WI38 (cell line): ENCODE measurements at regions not wholly inside any gene's neighbourhood (a gene's known extent, or its start where the extent isn't known, plus 50 kb on each side); places are given as distances from the start of the nearest gene placed in this dataset.

Source experiments
- H3K4me3 ChIP-seq: 2 replicates; pipeline ENCODE4 v1.5.1; 2011; ENCODE audit warnings: low read depth, mild to moderate bottlenecking, control low read depth, low read length
- CTCF ChIP-seq: IDR thresholded peaks from 2 replicates; pipeline ENCODE4 v1.5.1; 2012; ENCODE audit warnings: low read depth, mild to moderate bottlenecking, control low read depth, low read length

DNA sequence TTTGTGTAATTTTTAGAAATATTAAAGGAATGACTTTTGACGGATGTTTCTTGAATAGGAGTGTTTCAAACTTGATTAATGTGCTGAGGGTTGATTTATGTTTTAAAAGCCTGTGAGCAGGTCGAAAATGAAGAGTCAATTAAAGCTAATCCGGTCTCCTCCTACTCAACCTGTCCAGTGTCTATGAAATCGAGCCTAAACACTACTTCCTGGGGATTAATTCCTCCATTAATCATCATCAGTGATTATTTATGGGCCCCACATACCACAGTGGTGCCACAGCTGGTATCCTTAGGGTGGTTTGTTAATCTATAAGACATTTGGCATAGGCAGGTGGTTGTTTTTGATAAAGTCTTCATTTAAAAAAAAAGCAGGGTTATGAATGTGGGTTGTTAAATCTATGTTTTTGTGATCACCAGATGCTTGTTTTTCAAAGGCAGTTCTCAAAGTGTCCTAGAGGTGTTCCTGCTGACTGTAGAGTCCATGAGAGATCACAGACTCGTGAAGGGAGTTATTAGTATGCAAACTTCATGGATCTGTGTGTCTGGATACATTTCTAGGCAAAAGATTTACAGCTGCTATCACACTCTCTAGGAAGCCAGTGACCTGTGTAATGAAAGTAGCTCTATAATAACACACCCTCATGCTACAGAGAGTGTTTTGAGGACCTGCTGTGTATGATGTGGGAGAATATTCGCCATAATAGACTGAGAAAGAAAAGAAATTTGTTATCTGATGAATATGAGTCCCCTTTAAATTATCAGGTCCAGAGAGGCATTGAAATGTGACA lies 308.6 kb downstream of the AKAIN1 start:
- H3K4me3 ChIP-seq = no peak overlapping the region
- no peak for TF ChIP-seq CTCF

- no peak for TF ChIP-seq CTCF
Measured at GRCh38 chr18:4878480-4878879, 318.6 kb downstream of the AKAIN1 start.

GRCh38 chr18:4871197-4871596 lies 325.9 kb downstream of the AKAIN1 start:
- no peak overlapping the region for H3K4me3 ChIP-seq
- TF ChIP-seq CTCF = no peak

More at GRCh38 chr18:4878480-4878879, 318.6 kb downstream of the AKAIN1 start:
- no peak overlapping the region for H3K4me3 ChIP-seq

DNA sequence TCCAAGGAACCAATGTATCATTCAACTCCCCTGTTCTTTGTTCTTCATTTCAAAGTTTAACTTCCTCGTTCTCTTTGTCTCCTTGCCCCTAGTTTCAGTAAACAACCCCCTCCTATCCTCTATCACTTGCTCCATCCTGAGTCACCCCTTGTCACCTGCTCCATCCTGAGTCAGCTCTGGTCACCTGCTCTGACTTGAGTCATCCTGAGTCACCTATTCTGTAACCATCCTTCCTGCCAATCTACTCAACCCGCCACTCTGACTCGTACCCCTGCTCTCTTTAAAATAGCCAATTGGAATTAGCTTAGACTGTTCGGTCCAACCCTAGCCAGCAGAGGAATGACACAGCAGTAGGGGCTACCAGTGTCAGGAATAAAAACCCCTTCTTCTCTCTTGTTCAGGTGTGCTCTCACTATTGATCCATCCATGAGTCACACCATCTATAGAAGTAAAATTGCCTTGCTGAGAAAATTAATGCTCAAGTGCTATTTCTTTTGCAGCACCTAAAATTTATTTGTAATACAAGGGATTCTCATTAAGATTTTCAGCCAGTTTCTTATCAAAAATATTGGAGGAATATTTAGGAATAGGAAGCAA lies 326.8 kb downstream of the AKAIN1 start:
- TF ChIP-seq CTCF = no peak
- no peak overlapping the region for H3K4me3 ChIP-seq

DNA sequence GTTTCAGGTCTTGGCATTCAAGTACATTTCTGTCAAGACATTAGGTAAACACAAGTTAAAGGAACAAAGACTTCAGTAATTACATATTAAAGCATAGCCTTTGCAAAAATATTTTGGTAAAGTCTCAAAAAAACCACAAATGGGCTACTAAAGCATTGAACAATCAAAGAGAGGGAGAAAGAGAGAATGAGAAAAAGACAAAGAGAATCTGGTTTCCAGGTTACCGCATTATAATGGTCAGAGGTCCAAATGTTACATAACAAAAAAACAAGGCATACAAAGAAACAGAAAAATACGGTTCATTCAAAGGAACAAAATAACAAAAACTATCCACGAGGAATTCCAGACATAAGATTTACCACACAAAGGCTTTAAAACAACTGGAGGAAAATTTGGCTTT lies 327.9 kb downstream of the AKAIN1 start:
- H3K4me3 ChIP-seq = no peak overlapping the region

GRCh38 chr18:4858379-4859127 lies 338.5 kb downstream of the AKAIN1 start:
- no peak for TF ChIP-seq CTCF
- H3K4me3 ChIP-seq = no peak overlapping the region

More for the DNA sequence above, 327.9 kb downstream of the AKAIN1 start:
- no peak for TF ChIP-seq CTCF

DNA sequence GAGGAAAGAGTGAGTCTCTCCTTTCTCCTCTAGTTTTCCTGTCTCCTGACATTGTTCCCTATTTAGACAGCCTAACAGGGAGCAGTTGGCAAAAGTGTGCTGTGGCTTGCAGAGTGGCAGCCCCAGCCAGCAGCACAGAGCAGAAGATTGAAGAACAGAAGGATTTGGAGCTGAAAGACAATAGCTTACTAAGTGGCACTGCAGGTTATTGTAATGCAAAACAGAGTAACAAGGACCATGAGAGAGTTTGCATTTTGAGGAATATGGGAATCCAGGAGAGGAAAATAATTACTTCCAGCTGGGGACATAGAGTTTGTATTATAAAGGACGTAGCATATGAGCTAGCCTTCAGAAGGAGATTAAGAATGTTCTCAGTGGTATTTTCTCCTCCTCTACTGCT lies 342.4 kb downstream of the AKAIN1 start:
- no peak for TF ChIP-seq CTCF
- no peak overlapping the region for H3K4me3 ChIP-seq
